ENCODE measurements at regions not wholly inside any gene's neighbourhood (a gene's known extent, or its start where the extent isn't known, plus 50 kb on each side); places are given as distances from the start of the nearest gene placed in this dataset.

DNA sequence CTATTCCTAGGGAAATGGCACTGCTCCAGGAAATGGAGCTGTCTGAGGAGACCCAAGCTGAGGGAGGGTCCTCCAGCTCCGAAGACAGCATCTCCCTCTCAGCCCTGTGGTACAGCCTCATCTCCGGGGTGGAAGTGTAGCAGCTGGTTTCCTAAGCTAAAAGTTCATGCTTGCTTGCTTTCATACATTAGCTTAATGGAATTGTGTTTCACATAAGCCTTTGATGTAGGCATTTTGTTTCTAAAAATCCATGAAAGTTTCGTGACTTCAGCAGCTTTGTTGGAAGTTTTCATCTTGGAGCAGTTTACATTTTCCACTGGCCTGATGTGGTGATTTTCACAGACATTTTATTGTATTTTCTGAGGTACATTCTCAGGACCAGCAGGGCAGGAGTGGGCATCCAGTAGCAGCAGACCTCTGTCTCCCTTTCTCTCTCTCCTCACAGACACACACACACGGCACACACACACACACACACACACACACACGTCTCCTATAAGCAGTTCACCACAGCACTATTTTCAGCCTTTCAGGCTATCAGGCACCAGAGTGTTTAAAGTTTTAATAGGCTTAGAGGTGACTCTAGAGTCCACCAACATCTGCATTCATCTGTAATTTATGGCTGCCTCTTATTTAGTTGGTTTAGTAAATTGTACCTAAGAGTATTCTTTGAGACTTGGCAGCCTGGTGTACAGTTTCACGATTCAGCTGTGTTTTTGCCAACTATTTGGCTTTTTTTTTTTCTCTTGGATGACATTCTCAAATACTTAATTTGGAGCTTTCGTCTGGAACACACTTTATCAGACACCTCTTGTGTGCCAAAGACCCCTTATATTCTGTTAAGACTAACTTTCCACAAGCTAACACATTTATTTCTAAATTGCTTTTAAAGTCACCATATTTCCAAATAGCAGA is 225.8 kb upstream of the SFRP2 start:
- Histone ChIP-seq H3K27ac (ENCODE audit: low read depth in 1 of 3, low read length in 2 of 3) (no peak overlapping the region), H3K9me3 (ENCODE audit: control insufficient read depth in 2 of 2, insufficient read depth in 1 of 2, low read depth in 1 of 2, low read length in 1 of 2) (no peaks in the 10 kb centered on the region), H3K27me3 (ENCODE audit: control insufficient read depth in 3 of 3, insufficient read depth in 3 of 3, low read length in 3 of 3) (no peaks in the 10 kb centered on the region), H3K4me1 (ENCODE audit: control insufficient read depth in 3 of 3, insufficient read depth in 2 of 3, low read depth in 1 of 3, low read length in 2 of 3) (no peaks in the 10 kb centered on the region), H3K4me3 (ENCODE audit: low read depth in 1 of 3, low read length in 3 of 3) (no peak overlapping the region), H3K36me3 (ENCODE audit: control insufficient read depth in 3 of 3, insufficient read depth in 2 of 3, low read depth in 1 of 3, low read length in 3 of 3) (no peaks in the 10 kb centered on the region)
- WGBS, 3 donors, result 55 to 71% (median 62%) methylated on average over 7 of the region's 7 CpGs
- DNase-seq (no peak), FAIRE-seq (no peak)

DNA sequence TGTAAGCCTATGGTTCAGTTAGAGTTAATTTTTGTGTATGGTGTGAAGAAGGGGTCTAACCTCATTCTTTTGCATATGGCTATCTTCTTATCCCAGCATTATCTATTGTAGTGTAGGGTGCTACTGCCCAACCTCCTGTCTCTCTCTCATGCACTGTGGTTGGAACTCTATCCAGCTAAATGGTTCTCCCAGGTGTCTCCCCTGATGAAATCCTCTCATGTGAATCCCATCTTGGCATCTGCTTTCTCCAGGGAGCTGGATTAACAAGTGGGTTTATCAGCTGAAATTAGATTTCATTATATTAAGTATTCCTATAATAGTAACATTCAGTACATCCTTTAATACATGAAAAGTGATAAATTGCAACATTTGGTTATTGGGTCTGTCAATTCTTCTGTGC is 224.7 kb upstream of the SFRP2 start:
- no peak for FAIRE-seq
- no peak for DNase-seq
- no peak overlapping the region for H3K4me3 ChIP-seq (ENCODE audit: low read depth in 1 of 3, low read length in 3 of 3)
- H3K27me3 ChIP-seq (ENCODE audit: control insufficient read depth in 3 of 3, insufficient read depth in 3 of 3, low read length in 3 of 3), result no peaks in the 10 kb centered on the region
- no peaks in the 10 kb centered on the region for H3K4me1 ChIP-seq (ENCODE audit: control insufficient read depth in 3 of 3, insufficient read depth in 2 of 3, low read depth in 1 of 3, low read length in 2 of 3)
- H3K9me3 ChIP-seq (ENCODE audit: control insufficient read depth in 2 of 2, insufficient read depth in 1 of 2, low read depth in 1 of 2, low read length in 1 of 2), result no peaks in the 10 kb centered on the region
- H3K27ac ChIP-seq (ENCODE audit: low read depth in 1 of 3, low read length in 2 of 3), result no peak overlapping the region
- no peaks in the 10 kb centered on the region for H3K36me3 ChIP-seq (ENCODE audit: control insufficient read depth in 3 of 3, insufficient read depth in 2 of 3, low read depth in 1 of 3, low read length in 3 of 3)

DNA sequence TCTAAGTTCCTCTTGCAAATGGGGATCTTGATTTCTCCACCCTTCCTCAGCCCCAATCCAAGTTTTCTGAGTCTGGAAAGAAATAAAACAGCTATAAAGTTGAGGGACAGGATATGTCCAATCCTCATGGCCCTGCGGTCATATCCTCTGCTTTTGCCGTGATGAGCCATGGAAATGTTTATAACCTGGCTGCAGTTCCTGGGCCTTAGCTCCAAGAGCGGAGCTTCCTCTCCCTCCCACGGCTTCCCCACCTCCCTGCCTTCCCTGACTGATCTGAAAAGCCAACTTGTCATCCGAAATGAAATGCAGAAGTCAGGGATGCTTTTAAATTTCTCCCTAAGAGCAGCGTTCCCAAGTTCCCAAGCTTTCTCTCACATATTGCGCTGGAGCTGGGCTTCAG is 221.5 kb upstream of the SFRP2 start:
- FAIRE-seq (no peak), DNase-seq (no peak)
- Histone ChIP-seq H3K4me1 (ENCODE audit: control insufficient read depth in 3 of 3, insufficient read depth in 2 of 3, low read depth in 1 of 3, low read length in 2 of 3) (no peaks in the 10 kb centered on the region), H3K36me3 (ENCODE audit: control insufficient read depth in 3 of 3, insufficient read depth in 2 of 3, low read depth in 1 of 3, low read length in 3 of 3) (no peaks in the 10 kb centered on the region), H3K4me3 (ENCODE audit: low read depth in 1 of 3, low read length in 3 of 3) (no peak overlapping the region), H3K27ac (ENCODE audit: low read depth in 1 of 3, low read length in 2 of 3) (no peak overlapping the region), H3K9me3 (ENCODE audit: control insufficient read depth in 2 of 2, insufficient read depth in 1 of 2, low read depth in 1 of 2, low read length in 1 of 2) (no peaks in the 10 kb centered on the region), H3K27me3 (ENCODE audit: control insufficient read depth in 3 of 3, insufficient read depth in 3 of 3, low read length in 3 of 3) (no peaks in the 10 kb centered on the region)
- WGBS, 3 donors, result 68 to 83% (median 82%) methylated on average over 7 of the region's 7 CpGs

DNA sequence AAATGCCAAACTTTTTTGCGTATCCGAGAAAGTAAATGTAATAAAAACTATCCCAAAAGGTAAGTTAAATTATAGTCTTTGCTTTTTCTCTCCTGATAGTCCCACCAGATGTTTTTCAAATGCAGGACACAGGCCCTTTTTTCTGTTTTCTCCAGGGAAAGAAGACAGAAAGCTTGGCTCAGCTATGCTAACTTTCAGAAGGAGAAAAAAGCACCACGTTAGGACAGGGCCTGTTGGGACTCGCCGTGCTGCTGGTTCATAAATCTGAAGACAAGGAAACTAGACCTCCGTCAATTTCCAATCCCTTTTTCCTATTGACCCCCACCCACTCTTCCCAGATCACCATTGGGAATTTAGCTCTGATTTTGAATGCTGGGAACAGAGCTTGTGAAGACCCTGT is 220.9 kb upstream of the SFRP2 start:
- no peak for FAIRE-seq
- 69 to 76% (median 75%) methylated on average over 6 of the region's 6 CpGs for WGBS, 3 donors
- H3K27ac ChIP-seq (ENCODE audit: low read depth in 1 of 3, low read length in 2 of 3), result no peak overlapping the region

DNA sequence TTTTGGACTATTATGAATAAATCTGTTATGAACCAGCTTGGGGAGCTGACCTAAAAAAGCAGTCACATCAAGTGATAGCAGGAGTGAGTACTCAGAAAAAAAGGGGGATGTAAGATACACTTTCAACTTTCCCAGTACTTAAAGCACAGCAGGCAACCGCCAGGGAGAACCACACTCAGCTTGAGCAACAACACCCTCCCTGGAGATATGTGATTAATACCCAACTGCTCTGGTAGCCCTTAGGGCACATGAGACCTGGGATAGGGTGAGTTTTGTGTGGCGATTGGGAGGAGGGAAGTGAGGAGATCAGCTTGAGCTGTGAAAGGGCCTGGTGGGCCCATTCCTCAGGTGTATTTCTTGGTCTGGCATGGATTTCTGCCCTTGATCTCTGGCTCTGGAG is 220.3 kb upstream of the SFRP2 start:
- H3K4me3 ChIP-seq (ENCODE audit: low read depth in 1 of 3, low read length in 3 of 3), result no peak overlapping the region
- no peak for DNase-seq
- FAIRE-seq, result no peak
- H3K27ac ChIP-seq (ENCODE audit: low read depth in 1 of 3, low read length in 2 of 3), result no peak overlapping the region
- H3K36me3 ChIP-seq (ENCODE audit: control insufficient read depth in 3 of 3, insufficient read depth in 2 of 3, low read depth in 1 of 3, low read length in 3 of 3), result no peaks in the 10 kb centered on the region
- no peaks in the 10 kb centered on the region for H3K4me1 ChIP-seq (ENCODE audit: control insufficient read depth in 3 of 3, insufficient read depth in 2 of 3, low read depth in 1 of 3, low read length in 2 of 3)
- no peaks in the 10 kb centered on the region for H3K27me3 ChIP-seq (ENCODE audit: control insufficient read depth in 3 of 3, insufficient read depth in 3 of 3, low read length in 3 of 3)
- 84 to 91% (median 88%) methylated on average over 2 of the region's 2 CpGs for WGBS, 3 donors
- H3K9me3 ChIP-seq (ENCODE audit: control insufficient read depth in 2 of 2, insufficient read depth in 1 of 2, low read depth in 1 of 2, low read length in 1 of 2), result no peaks in the 10 kb centered on the region

More for the DNA sequence above, 220.9 kb upstream of the SFRP2 start:
- Histone ChIP-seq H3K9me3 (ENCODE audit: control insufficient read depth in 2 of 2, insufficient read depth in 1 of 2, low read depth in 1 of 2, low read length in 1 of 2) (no peaks in the 10 kb centered on the region), H3K4me3 (ENCODE audit: low read depth in 1 of 3, low read length in 3 of 3) (no peak overlapping the region), H3K36me3 (ENCODE audit: control insufficient read depth in 3 of 3, insufficient read depth in 2 of 3, low read depth in 1 of 3, low read length in 3 of 3) (no peaks in the 10 kb centered on the region), H3K27me3 (ENCODE audit: control insufficient read depth in 3 of 3, insufficient read depth in 3 of 3, low read length in 3 of 3) (no peaks in the 10 kb centered on the region), H3K4me1 (ENCODE audit: control insufficient read depth in 3 of 3, insufficient read depth in 2 of 3, low read depth in 1 of 3, low read length in 2 of 3) (no peaks in the 10 kb centered on the region)
- DNase-seq, result no peak

DNA sequence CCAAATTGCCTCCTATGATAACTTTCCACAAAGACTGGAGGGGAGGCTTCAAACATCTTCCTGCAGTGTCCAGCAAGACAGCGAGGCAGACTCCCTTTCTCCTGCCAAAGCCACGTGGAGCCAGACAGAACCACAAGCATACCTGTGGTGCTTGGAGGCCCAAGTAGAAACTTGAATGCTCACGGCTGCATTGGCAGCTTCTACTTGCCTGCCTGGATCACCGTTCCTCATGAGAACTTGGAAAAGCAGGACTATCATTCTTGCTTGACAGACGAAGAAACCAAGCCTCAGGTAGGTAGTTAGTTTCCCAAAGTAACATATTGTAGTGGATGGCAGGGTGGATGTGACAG is 216.3 kb upstream of the SFRP2 start:
- H3K4me1 ChIP-seq (ENCODE audit: control insufficient read depth in 3 of 3, insufficient read depth in 2 of 3, low read depth in 1 of 3, low read length in 2 of 3), result no peaks in the 10 kb centered on the region
- 81 to 88% (median 84%) methylated on average over 5 of the region's 5 CpGs for WGBS, 3 donors
- H3K36me3 ChIP-seq (ENCODE audit: control insufficient read depth in 3 of 3, insufficient read depth in 2 of 3, low read depth in 1 of 3, low read length in 3 of 3), result no peaks in the 10 kb centered on the region
- FAIRE-seq (no peak), DNase-seq (no peak)
- H3K27ac ChIP-seq (ENCODE audit: low read depth in 1 of 3, low read length in 2 of 3), result no peak overlapping the region
- H3K27me3 ChIP-seq (ENCODE audit: control insufficient read depth in 3 of 3, insufficient read depth in 3 of 3, low read length in 3 of 3), result no peaks in the 10 kb centered on the region
- no peaks in the 10 kb centered on the region for H3K9me3 ChIP-seq (ENCODE audit: control insufficient read depth in 2 of 2, insufficient read depth in 1 of 2, low read depth in 1 of 2, low read length in 1 of 2)
- no peak overlapping the region for H3K4me3 ChIP-seq (ENCODE audit: low read depth in 1 of 3, low read length in 3 of 3)

DNA sequence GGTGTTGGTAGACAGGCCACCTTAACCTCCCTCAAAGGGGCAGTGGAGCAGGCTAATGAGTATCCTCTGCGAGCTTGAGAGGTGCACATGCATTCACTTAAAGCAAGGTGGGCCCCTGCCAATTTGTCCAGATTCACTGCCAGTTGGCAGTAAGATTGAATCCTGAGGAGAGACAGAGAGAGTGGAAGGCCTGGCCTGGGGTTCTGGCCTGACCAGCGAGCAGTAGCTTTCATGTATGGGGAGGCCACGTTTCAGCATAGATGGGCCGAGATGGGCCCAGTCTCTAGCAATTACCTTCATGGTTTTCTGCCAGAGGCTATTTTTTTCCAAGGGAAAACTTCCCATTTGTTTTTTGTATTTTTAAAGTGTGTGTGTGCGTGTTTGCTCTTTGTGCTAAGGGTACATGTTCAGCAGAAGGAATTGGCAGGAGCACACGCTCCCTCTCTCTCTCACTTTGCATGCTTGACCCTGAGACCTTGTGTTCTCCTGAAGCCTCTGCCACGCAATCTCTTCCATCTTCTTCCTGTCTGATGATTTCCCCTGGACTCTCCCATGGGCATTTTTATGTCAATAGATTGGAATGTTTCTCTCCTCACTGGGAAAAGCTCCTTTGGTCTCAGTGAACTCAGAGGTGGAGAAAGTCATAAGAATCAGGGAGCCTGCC is 215.8 kb upstream of the SFRP2 start:
- Histone ChIP-seq H3K9me3 (ENCODE audit: control insufficient read depth in 2 of 2, insufficient read depth in 1 of 2, low read depth in 1 of 2, low read length in 1 of 2) (no peaks in the 10 kb centered on the region), H3K36me3 (ENCODE audit: control insufficient read depth in 3 of 3, insufficient read depth in 2 of 3, low read depth in 1 of 3, low read length in 3 of 3) (no peaks in the 10 kb centered on the region), H3K27me3 (ENCODE audit: control insufficient read depth in 3 of 3, insufficient read depth in 3 of 3, low read length in 3 of 3) (no peaks in the 10 kb centered on the region), H3K4me1 (ENCODE audit: control insufficient read depth in 3 of 3, insufficient read depth in 2 of 3, low read depth in 1 of 3, low read length in 2 of 3) (no peaks in the 10 kb centered on the region), H3K4me3 (ENCODE audit: low read depth in 1 of 3, low read length in 3 of 3) (no peak overlapping the region), H3K27ac (ENCODE audit: low read depth in 1 of 3, low read length in 2 of 3) (no peak overlapping the region)
- no peak for DNase-seq
- no peak for FAIRE-seq
- 75 to 90% (median 77%) methylated on average over 7 of the region's 7 CpGs for WGBS, 3 donors

DNA sequence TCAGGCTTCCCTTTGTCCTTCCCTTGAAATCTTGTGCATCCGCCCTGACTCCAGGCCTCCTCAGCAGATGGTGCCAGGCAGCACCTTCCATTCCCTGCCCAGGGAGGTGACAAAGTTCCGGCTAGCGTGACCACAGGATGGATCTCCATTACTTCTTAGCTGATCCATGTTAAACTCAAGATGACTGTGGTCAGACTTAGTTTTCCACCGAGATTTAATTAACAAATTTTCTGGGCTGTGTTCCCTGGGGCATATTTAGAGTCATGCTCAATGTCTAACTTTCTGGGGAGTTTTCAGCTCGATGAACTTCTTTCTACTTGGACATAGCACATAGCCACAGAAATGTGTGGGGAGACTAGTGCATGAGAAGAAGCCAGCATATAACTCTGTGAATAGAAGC is 215.1 kb upstream of the SFRP2 start:
- WGBS, 3 donors, result 84 to 87% (median 85%) methylated on average over 5 of the region's 5 CpGs
- no peak for FAIRE-seq
- H3K36me3 ChIP-seq (ENCODE audit: control insufficient read depth in 3 of 3, insufficient read depth in 2 of 3, low read depth in 1 of 3, low read length in 3 of 3), result no peaks in the 10 kb centered on the region
- no peak for DNase-seq
- no peaks in the 10 kb centered on the region for H3K9me3 ChIP-seq (ENCODE audit: control insufficient read depth in 2 of 2, insufficient read depth in 1 of 2, low read depth in 1 of 2, low read length in 1 of 2)
- H3K27ac ChIP-seq (ENCODE audit: low read depth in 1 of 3, low read length in 2 of 3), result no peak overlapping the region
- H3K4me1 ChIP-seq (ENCODE audit: control insufficient read depth in 3 of 3, insufficient read depth in 2 of 3, low read depth in 1 of 3, low read length in 2 of 3), result no peaks in the 10 kb centered on the region
- H3K27me3 ChIP-seq (ENCODE audit: control insufficient read depth in 3 of 3, insufficient read depth in 3 of 3, low read length in 3 of 3), result no peaks in the 10 kb centered on the region
- H3K4me3 ChIP-seq (ENCODE audit: low read depth in 1 of 3, low read length in 3 of 3), result no peak overlapping the region

Data from small intestine (tissue), 7 donors.